GM12878 (cell line): ENCODE measurements at regions not wholly inside any gene's neighbourhood (a gene's known extent, or its start where the extent isn't known, plus 50 kb on each side); places are given as distances from the start of the nearest gene placed in this dataset.

ENCODE experiments used
- CTCF ChIP-seq, 3 experiments: IDR thresholded peaks in 2 of 3; conservative IDR thresholded peaks in 1 of 3; 2 replicates each; pipeline ENCODE4 v1.5.1; 2011; ENCODE audit warnings: low read depth in 3 of 3, low read length in 3 of 3, mild to moderate bottlenecking in 3 of 3, control low read depth in 2 of 3, moderate library complexity in 2 of 3, inconsistent platforms in 1 of 3, mixed read lengths in 1 of 3; ENCODE audit not compliant: control insufficient read depth in 2 of 3, insufficient read depth in 1 of 3; ENCODE audit errors: extremely low read depth in 1 of 3
- HDAC6 ChIP-seq: fragments of 200-600 bp; sonication (generic); IDR thresholded peaks from one replicate; pipeline ENCODE4 v1.8.0; 2017; ENCODE audit warnings: antibody characterized with exemption; ENCODE audit not compliant: unreplicated experiment
- NR2F1 ChIP-seq: fragments of 450-650 bp; conservative IDR thresholded peaks from 2 replicates; pipeline ENCODE4 v1.6.1; 2017; ENCODE audit warnings: mild to moderate bottlenecking
- POLR2AphosphoS5 ChIP-seq: IDR thresholded peaks from 2 replicates; pipeline ENCODE4 v1.6.1; 2011; ENCODE audit warnings: mild to moderate bottlenecking, low read length, inconsistent platforms
- RELA ChIP-seq: fragments of 450-650 bp; IDR thresholded peaks from 2 replicates; pipeline ENCODE4 v1.8.0; 2014; ENCODE audit warnings: borderline replicate concordance; ENCODE audit not compliant: partially characterized antibody
- ZNF274 ChIP-seq: IDR thresholded peaks from one replicate; pipeline ENCODE4 v1.8.0; 2011; ENCODE audit not compliant: insufficient read length, insufficient read depth

- TF ChIP-seq CTCF (IDR thresholded peaks at IDR 0.05 in 2 of 3, conservative IDR thresholded peaks at IDR 0.05 in 1 of 3; ENCODE audit: control insufficient read depth in 2 of 3, extremely low read depth in 1 of 3, insufficient read depth in 1 of 3, low read depth in 3 of 3, low read length in 3 of 3) (no peak), ZNF274 (no peak), POLR2AphosphoS5 (no peak), RELA (no peak), NR2F1 (no peak), HDAC6 (no peak)
Observed at GRCh38 chr7:52257890-52258289, 777.5 kb upstream of the POM121L12 start.
